ENCODE measurements at regions not wholly inside any gene's neighbourhood (a gene's known extent, or its start where the extent isn't known, plus 50 kb on each side); places are given as distances from the start of the nearest gene placed in this dataset.

DNA sequence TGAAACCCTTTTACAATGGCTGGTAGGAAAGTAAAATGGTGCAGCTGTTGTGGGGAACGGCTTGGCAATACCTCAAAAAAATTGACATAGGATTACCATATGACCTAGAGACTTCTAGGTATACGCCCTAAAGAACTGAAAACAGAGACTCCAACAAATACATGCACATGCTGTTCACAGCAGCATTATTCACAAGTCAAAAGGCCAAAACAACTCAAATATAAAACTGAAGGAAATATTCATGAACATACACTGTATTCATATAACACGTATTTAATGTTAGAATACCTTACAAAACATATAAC, 74.6 kb downstream of the FOXA2 start:
- Histone ChIP-seq H3K4me1 (ENCODE audit: control insufficient read depth in 4 of 4, insufficient read depth in 4 of 4, low read length in 3 of 4) (peaks cover 4 to 56% (median 38%) of the 10 kb centered on the region in 4 donors), H3K9me3 (ENCODE audit: control insufficient read depth in 4 of 4, low read length in 3 of 4) (no peaks in the 10 kb centered on the region), H3K27me3 (ENCODE audit: control insufficient read depth in 4 of 4, insufficient read depth in 4 of 4, low read length in 3 of 4) (no peaks in the 10 kb centered on the region), H3K9ac (ENCODE audit: low read depth in 1 of 2, low read length in 2 of 2) (no peak overlapping the region), H3K27ac (ENCODE audit: low read depth in 1 of 2, low read length in 2 of 2) (no peak overlapping the region), H3K36me3 (ENCODE audit: control insufficient read depth in 4 of 4, insufficient read depth in 3 of 4, low read depth in 1 of 4, low read length in 3 of 4) (no peaks in the 10 kb centered on the region), H3K4me3 (ENCODE audit: low read depth in 1 of 3, low read length in 3 of 3) (no peak overlapping the region)
- TF ChIP-seq JUND (IDR thresholded peaks at IDR 0.05) (no peak), HNF4A (conservative IDR thresholded peaks at IDR 0.05) (no peak), FOXA2 (IDR thresholded peaks at IDR 0.05) (no peak), ZBTB33 (IDR thresholded peaks at IDR 0.05) (no peak), REST (IDR thresholded peaks at IDR 0.05) (no peak), EGR1 (IDR thresholded peaks at IDR 0.05; ENCODE audit: low read depth in 2 of 2) (no peak), TAF1 (conservative IDR thresholded peaks at IDR 0.05) (no peak), NR2F2 (IDR thresholded peaks at IDR 0.05) (no peak), MAX (IDR thresholded peaks at IDR 0.05) (no peak), RAD21 (IDR thresholded peaks at IDR 0.05) (no peak), YY1 (IDR thresholded peaks at IDR 0.05) (no peak), SP1 (IDR thresholded peaks at IDR 0.05) (no peak), FOXA1 (IDR thresholded peaks at IDR 0.05) (no peak), HNF4G (IDR thresholded peaks at IDR 0.05) (no peak), GABPA (IDR thresholded peaks at IDR 0.05 in 1 of 2, conservative IDR thresholded peaks at IDR 0.05 in 1 of 2) (no peak)
- TF ChIP-seq, protein P1, sequence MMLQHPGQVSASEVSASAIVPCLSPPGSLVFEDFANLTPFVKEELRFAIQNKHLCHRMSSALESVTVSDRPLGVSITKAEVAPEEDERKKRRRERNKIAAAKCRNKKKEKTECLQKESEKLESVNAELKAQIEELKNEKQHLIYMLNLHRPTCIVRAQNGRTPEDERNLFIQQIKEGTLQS (IDR thresholded peaks at IDR 0.05) = no peak
- DNase-seq (ENCODE audit: low spot score) = no peak
- 90% methylated on average over 3 of the region's 3 CpGs for WGBS

- H3K9ac ChIP-seq (ENCODE audit: low read depth in 1 of 2, low read length in 2 of 2) = no peak overlapping the region
- H3K27ac ChIP-seq (ENCODE audit: low read depth in 1 of 2, low read length in 2 of 2) = peak overlapping the region in 1 of 2 donors; percentile 6
Observed at GRCh38 chr20:22509090-22509842, 75.1 kb downstream of the FOXA2 start.

More at GRCh38 chr20:22509090-22509842, 75.1 kb downstream of the FOXA2 start:
- no peak for DNase-seq (ENCODE audit: low spot score)
- no peaks in the 10 kb centered on the region for H3K27me3 ChIP-seq (ENCODE audit: control insufficient read depth in 4 of 4, insufficient read depth in 4 of 4, low read length in 3 of 4)
- no peaks in the 10 kb centered on the region for H3K9me3 ChIP-seq (ENCODE audit: control insufficient read depth in 4 of 4, low read length in 3 of 4)
- H3K4me3 ChIP-seq (ENCODE audit: low read depth in 1 of 3, low read length in 3 of 3) = no peak overlapping the region
- TF ChIP-seq HNF4G (IDR thresholded peaks at IDR 0.05) (no peak), SP1 (IDR thresholded peaks at IDR 0.05) (no peak), MAX (IDR thresholded peaks at IDR 0.05) (no peak), NR2F2 (IDR thresholded peaks at IDR 0.05) (no peak), YY1 (IDR thresholded peaks at IDR 0.05) (no peak), FOXA2 (IDR thresholded peaks at IDR 0.05) (no peak), EGR1 (IDR thresholded peaks at IDR 0.05; ENCODE audit: low read depth in 2 of 2) (no peak), HNF4A (conservative IDR thresholded peaks at IDR 0.05) (no peak), GABPA (IDR thresholded peaks at IDR 0.05 in 1 of 2, conservative IDR thresholded peaks at IDR 0.05 in 1 of 2) (no peak)
- TF ChIP-seq, protein P1 (IDR thresholded peaks at IDR 0.05) = no peak
- H3K36me3 ChIP-seq (ENCODE audit: control insufficient read depth in 4 of 4, insufficient read depth in 3 of 4, low read depth in 1 of 4, low read length in 3 of 4) = no peaks in the 10 kb centered on the region
- WGBS = 89% methylated on average over 7 of the region's 7 CpGs
- peaks cover 4 to 59% (median 39%) of the 10 kb centered on the region in 4 donors for H3K4me1 ChIP-seq (ENCODE audit: control insufficient read depth in 4 of 4, insufficient read depth in 4 of 4, low read length in 3 of 4)

Data from liver (tissue), 7 donors.